Mesendoderm (in vitro differentiated cells): ENCODE measurements at regions not wholly inside any gene's neighbourhood (a gene's known extent, or its start where the extent isn't known, plus 50 kb on each side); places are given as distances from the start of the nearest gene placed in this dataset.

Source experiments
- DNase-seq: peaks from one replicate; pipeline ENCODE4 v3.0.0; 2013
- H2AK5ac ChIP-seq: 2 replicates; pipeline ENCODE4 v1.6.1; 2013; ENCODE audit warnings: low read length, inconsistent platforms
- H2BK120ac ChIP-seq: 2 replicates; pipeline ENCODE4 v1.6.1; 2013; ENCODE audit warnings: low read depth, mild to moderate bottlenecking, low read length, moderate library complexity, mixed read lengths
- H2BK15ac ChIP-seq: replicated peaks from 2 replicates; pipeline ENCODE4 v1.6.1; 2013; ENCODE audit warnings: low read depth, mild to moderate bottlenecking, moderate library complexity
- H2BK5ac ChIP-seq: 2 replicates; pipeline ENCODE4 v1.6.1; 2013; ENCODE audit warnings: low read length, inconsistent platforms
- H3K18ac ChIP-seq: 2 replicates; pipeline ENCODE4 v1.6.1; 2013; ENCODE audit warnings: mild to moderate bottlenecking, low read length, mixed read lengths
- H3K23ac ChIP-seq: one replicate; pipeline ENCODE4 v1.6.1; 2013; ENCODE audit warnings: low read length
- H3K27ac ChIP-seq: 2 replicates; pipeline ENCODE4 v1.5.1; 2013; ENCODE audit warnings: low read depth, mild to moderate bottlenecking, inconsistent platforms, low read length, moderate library complexity
- H3K27me3 ChIP-seq: 2 replicates; pipeline ENCODE4 v1.6.1; 2013; ENCODE audit warnings: low read length, control low read depth, mild to moderate bottlenecking, inconsistent platforms; ENCODE audit not compliant: insufficient read depth, poor library complexity
- H3K36me3 ChIP-seq: 2 replicates; pipeline ENCODE4 v1.6.1; 2013; ENCODE audit warnings: low read length, inconsistent platforms; ENCODE audit not compliant: control insufficient read depth, insufficient read depth
- H3K4ac ChIP-seq: one replicate; pipeline ENCODE4 v1.6.1; 2013; ENCODE audit warnings: low read depth, mild to moderate bottlenecking, low read length, moderate library complexity
- H3K4me1 ChIP-seq: 2 replicates; pipeline ENCODE4 v1.6.1; 2013; ENCODE audit warnings: low read depth, low read length, inconsistent platforms; ENCODE audit not compliant: control insufficient read depth
- H3K4me2 ChIP-seq: 2 replicates; pipeline ENCODE4 v1.6.1; 2013; ENCODE audit warnings: low read length
- H3K4me3 ChIP-seq: 2 replicates; pipeline ENCODE4 v1.5.1; 2013; ENCODE audit warnings: mild to moderate bottlenecking, low read length
- H3K56ac ChIP-seq: one replicate; pipeline ENCODE4 v1.6.1; 2013; ENCODE audit warnings: low read length
- H3K79me1 ChIP-seq: 2 replicates; pipeline ENCODE4 v1.6.1; 2013; ENCODE audit warnings: low read length, inconsistent platforms
- H3K79me2 ChIP-seq: 2 replicates; pipeline ENCODE4 v1.6.1; 2013; ENCODE audit warnings: mild to moderate bottlenecking, low read length; ENCODE audit not compliant: control insufficient read depth, insufficient read depth
- H3K9ac ChIP-seq: 2 replicates; pipeline ENCODE4 v1.6.1; 2013; ENCODE audit warnings: low read length, inconsistent platforms
- H4K5ac ChIP-seq: one replicate; pipeline ENCODE4 v1.6.1; 2013; ENCODE audit warnings: low read length
- H4K8ac ChIP-seq: one replicate; pipeline ENCODE4 v1.6.1; 2013; ENCODE audit warnings: low read depth, mild to moderate bottlenecking, control low read depth, low read length, moderate library complexity
- WGBS: extraction: QIAGEN DNeasy Blood & Tissue Kit; methylation state at CpG from one replicate; pipeline ENCODE4 v1.1.7; 2013; ENCODE audit warnings: low lambda C conversion rate, missing lambda C conversion rate; ENCODE audit not compliant: insufficient coverage; ENCODE audit errors: extremely low coverage; 5-methylcytosine and 5-hydroxymethylcytosine counted together

- no CpG with 5 or more reads among the region's 2 CpGs for WGBS
- Histone ChIP-seq H4K5ac (no peak overlapping the region), H2BK120ac (no peak overlapping the region), H4K8ac (no peak overlapping the region), H3K4me2 (no peak overlapping the region), H3K36me3 (no peaks in the 10 kb centered on the region), H3K27ac (no peak overlapping the region), H3K4me3 (no peak overlapping the region), H3K18ac (no peak overlapping the region), H3K4ac (no peak overlapping the region), H3K79me1 (no peaks in the 10 kb centered on the region), H3K79me2 (no peaks in the 10 kb centered on the region), H3K9ac (no peak overlapping the region), H3K23ac (no peak overlapping the region), H3K56ac (no peak overlapping the region), H2BK15ac (no peak overlapping the region), H2BK5ac (no peak overlapping the region), H2AK5ac (no peak overlapping the region), H3K4me1 (no peaks in the 10 kb centered on the region), H3K27me3 (no peaks in the 10 kb centered on the region)
- DNase-seq: no peak
Observed at GRCh38 chr13:24104723-24105122, 55.8 kb upstream of the SPATA13 start.

GRCh38 chr13:24106429-24106828 is 54.1 kb upstream of the SPATA13 start:
- WGBS: no CpG with 5 or more reads among the region's 5 CpGs
- no peak overlapping the region for H2BK120ac ChIP-seq

GRCh38 chr13:24107955-24108614 is 52.4 kb upstream of the SPATA13 start:
- Histone ChIP-seq H3K27ac (no peak overlapping the region), H4K8ac (no peak overlapping the region), H3K4me1 (no peaks in the 10 kb centered on the region), H3K36me3 (no peaks in the 10 kb centered on the region), H3K56ac (peak overlapping the region; percentile 26), H2BK15ac (no peak overlapping the region), H3K4me2 (no peak overlapping the region), H2BK120ac (no peak overlapping the region), H3K23ac (no peak overlapping the region), H4K5ac (no peak overlapping the region), H3K4me3 (no peak overlapping the region), H3K79me1 (no peaks in the 10 kb centered on the region), H3K9ac (no peak overlapping the region), H3K18ac (no peak overlapping the region), H3K4ac (no peak overlapping the region), H2BK5ac (no peak overlapping the region), H3K79me2 (no peaks in the 10 kb centered on the region), H2AK5ac (no peak overlapping the region), H3K27me3 (no peaks in the 10 kb centered on the region)
- no peak for DNase-seq
- no CpG with 5 or more reads among the region's 16 CpGs for WGBS

More at GRCh38 chr13:24106429-24106828, 54.1 kb upstream of the SPATA13 start:
- no peak overlapping the region for H2BK5ac ChIP-seq
- no peak overlapping the region for H3K4me3 ChIP-seq
- no peak overlapping the region for H3K18ac ChIP-seq
- H3K4me2 ChIP-seq: no peak overlapping the region
- H3K36me3 ChIP-seq: no peaks in the 10 kb centered on the region
- H3K79me1 ChIP-seq: no peaks in the 10 kb centered on the region
- no peak overlapping the region for H3K23ac ChIP-seq
- H4K5ac ChIP-seq: no peak overlapping the region
- H3K79me2 ChIP-seq: no peaks in the 10 kb centered on the region
- H2BK15ac ChIP-seq: no peak overlapping the region
- no peak overlapping the region for H4K8ac ChIP-seq
- no peak overlapping the region for H2AK5ac ChIP-seq
- DNase-seq: no peak
- H3K9ac ChIP-seq: no peak overlapping the region
- no peak overlapping the region for H3K56ac ChIP-seq
- H3K4me1 ChIP-seq: no peaks in the 10 kb centered on the region
- H3K4ac ChIP-seq: no peak overlapping the region
- H3K27me3 ChIP-seq: no peaks in the 10 kb centered on the region
- no peak overlapping the region for H3K27ac ChIP-seq

GRCh38 chr13:24108615-24108965 is 51.9 kb upstream of the SPATA13 start:
- Histone ChIP-seq H3K36me3 (no peaks in the 10 kb centered on the region), H3K4me2 (no peak overlapping the region), H3K79me1 (no peaks in the 10 kb centered on the region), H2BK5ac (no peak overlapping the region), H3K27ac (no peak overlapping the region), H3K56ac (peak overlapping the region; percentile 26), H3K23ac (no peak overlapping the region), H3K4me1 (no peaks in the 10 kb centered on the region), H3K18ac (no peak overlapping the region), H3K9ac (no peak overlapping the region), H4K5ac (no peak overlapping the region), H3K27me3 (no peaks in the 10 kb centered on the region), H3K79me2 (no peaks in the 10 kb centered on the region), H2BK120ac (no peak overlapping the region), H2AK5ac (no peak overlapping the region), H3K4ac (no peak overlapping the region), H2BK15ac (no peak overlapping the region), H4K8ac (no peak overlapping the region), H3K4me3 (no peak overlapping the region)
- no CpG with 5 or more reads among the region's 7 CpGs for WGBS
- no peak for DNase-seq

- Histone ChIP-seq H3K4ac (no peak overlapping the region), H4K5ac (no peak overlapping the region), H2BK120ac (no peak overlapping the region), H3K27ac (no peak overlapping the region), H3K36me3 (no peaks in the 10 kb centered on the region), H3K23ac (no peak overlapping the region), H3K18ac (no peak overlapping the region), H3K79me1 (no peaks in the 10 kb centered on the region), H2BK15ac (no peak overlapping the region), H3K9ac (no peak overlapping the region), H3K4me1 (no peaks in the 10 kb centered on the region), H4K8ac (no peak overlapping the region), H3K79me2 (no peaks in the 10 kb centered on the region), H2BK5ac (no peak overlapping the region), H3K27me3 (no peaks in the 10 kb centered on the region), H3K56ac (no peak overlapping the region), H3K4me3 (no peak overlapping the region), H3K4me2 (no peak overlapping the region), H2AK5ac (no peak overlapping the region)
- no peak for DNase-seq
- no CpG with 5 or more reads among the region's 4 CpGs for WGBS
Observed at GRCh38 chr13:24110011-24110410, 50.5 kb upstream of the SPATA13 start.
